ENCODE measurements at regions not wholly inside any gene's neighbourhood (a gene's known extent, or its start where the extent isn't known, plus 50 kb on each side); places are given as distances from the start of the nearest gene placed in this dataset.
"Not testable (repeated sequence)": the region's sequence is repeated elsewhere in the genome, so short reads cannot be mapped to it uniquely, and the experiment has no call there.

DNA sequence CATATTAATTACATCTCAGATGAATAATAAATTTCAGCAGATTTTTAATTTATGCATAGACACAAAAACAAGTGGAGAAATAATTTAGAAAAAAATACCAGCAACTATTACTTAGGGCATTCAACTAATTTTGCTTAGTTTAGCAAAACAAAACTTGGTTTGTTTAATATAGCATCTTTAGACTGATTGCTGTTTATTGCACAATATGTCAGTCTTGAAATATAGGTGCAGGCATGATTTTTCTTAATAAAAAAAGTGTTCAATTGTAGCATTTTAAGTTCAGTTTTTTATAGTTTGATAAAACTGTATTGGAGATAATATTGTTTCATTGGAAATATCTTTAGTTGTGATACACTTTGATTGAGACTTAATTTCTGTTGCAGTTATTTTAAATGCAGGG, 161.2 kb upstream of the KCNH8 start:
- no peaks in the 10 kb centered on the region for H3K27me3 ChIP-seq (ENCODE audit: low read length)
- no peak overlapping the region for H3K27ac ChIP-seq (ENCODE audit: low read length)
- H3K9ac ChIP-seq (ENCODE audit: low read length) = no peak overlapping the region
- H3K79me2 ChIP-seq (ENCODE audit: low read length) = no peaks in the 10 kb centered on the region
- no peaks in the 10 kb centered on the region for H3K36me3 ChIP-seq (ENCODE audit: insufficient read depth, low read length)
- H3K4me2 ChIP-seq (ENCODE audit: low read depth, low read length, poor library complexity, severe bottlenecking) = no peak overlapping the region
- H4K20me1 ChIP-seq (ENCODE audit: insufficient read depth, low read depth, low read length) = no peaks in the 10 kb centered on the region
- no peaks in the 10 kb centered on the region for H3K9me3 ChIP-seq (ENCODE audit: low read length)
- no peaks in the 10 kb centered on the region for H3K9me2 ChIP-seq (replicated peaks; ENCODE audit: insufficient read depth, low read length)
- no peak overlapping the region for H2AFZ ChIP-seq (ENCODE audit: low read length)
- no peak overlapping the region for H3K4me3 ChIP-seq (ENCODE audit: low read length)
- DNase-seq = no peak
- no peaks in the 10 kb centered on the region for H3K4me1 ChIP-seq (ENCODE audit: low read length)

DNA sequence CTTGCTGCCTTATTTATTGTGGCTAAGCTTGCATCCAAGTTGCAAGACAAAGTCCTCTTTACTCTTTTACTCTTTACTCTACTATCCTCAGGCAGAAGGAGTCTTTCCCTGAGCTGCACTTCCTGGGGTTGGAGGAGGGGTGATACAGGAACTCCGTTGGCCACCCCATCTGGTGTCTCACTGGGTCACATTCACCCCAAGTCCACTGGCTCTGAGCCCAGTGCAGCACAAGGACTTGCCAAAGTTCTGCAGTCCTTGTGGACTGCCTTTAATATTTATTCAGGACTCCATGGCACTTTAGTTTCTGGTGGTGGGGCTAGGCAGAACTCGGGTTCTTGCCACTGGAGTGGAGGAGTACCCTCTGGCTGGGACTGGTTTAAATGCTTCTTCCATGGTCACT, 165.4 kb upstream of the KCNH8 start:
- Histone ChIP-seq H3K36me3 (ENCODE audit: insufficient read depth, low read length) (no peaks in the 10 kb centered on the region), H3K9me2 (replicated peaks; ENCODE audit: insufficient read depth, low read length) (no peaks in the 10 kb centered on the region), H3K27me3 (ENCODE audit: low read length) (no peaks in the 10 kb centered on the region), H3K4me1 (ENCODE audit: low read length) (no peaks in the 10 kb centered on the region), H3K4me2 (ENCODE audit: low read depth, low read length, poor library complexity, severe bottlenecking) (no peak overlapping the region), H2AFZ (ENCODE audit: low read length) (no peak overlapping the region), H3K9me3 (ENCODE audit: low read length) (no peaks in the 10 kb centered on the region), H4K20me1 (ENCODE audit: insufficient read depth, low read depth, low read length) (no peaks in the 10 kb centered on the region), H3K4me3 (ENCODE audit: low read length) (no peak overlapping the region), H3K9ac (ENCODE audit: low read length) (no peak overlapping the region), H3K79me2 (ENCODE audit: low read length) (no peaks in the 10 kb centered on the region), H3K27ac (ENCODE audit: low read length) (no peak overlapping the region)
- no peak for DNase-seq

DNA sequence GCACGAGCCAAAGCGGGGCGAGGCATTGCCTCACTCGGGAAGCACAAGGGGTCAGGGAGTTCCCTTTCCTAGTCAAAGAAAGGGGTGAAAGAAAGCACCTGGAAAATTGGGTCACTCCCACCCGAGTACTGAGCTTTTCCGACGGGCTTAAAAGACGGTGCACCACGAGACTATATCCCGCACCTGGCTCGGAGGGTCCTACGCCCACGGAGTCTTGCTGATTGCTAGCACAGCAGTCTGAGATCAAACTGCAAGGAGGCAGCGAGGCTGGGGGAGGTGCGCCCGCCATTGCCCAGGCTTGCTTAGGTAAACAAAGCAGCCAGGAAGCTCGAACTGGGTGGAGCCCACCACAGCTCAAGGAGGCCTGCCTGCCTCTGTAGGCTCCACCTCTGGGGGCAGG, 172.2 kb upstream of the KCNH8 start:
- H3K79me2 ChIP-seq (ENCODE audit: low read length); H3K27ac ChIP-seq (ENCODE audit: low read length); H3K9me3 ChIP-seq (ENCODE audit: low read length); H3K36me3 ChIP-seq (ENCODE audit: insufficient read depth, low read length); H3K4me1 ChIP-seq (ENCODE audit: low read length); DNase-seq; H3K9me2 ChIP-seq (replicated peaks; ENCODE audit: insufficient read depth, low read length); H4K20me1 ChIP-seq (ENCODE audit: insufficient read depth, low read depth, low read length); H3K27me3 ChIP-seq (ENCODE audit: low read length); H3K4me2 ChIP-seq (ENCODE audit: low read depth, low read length, poor library complexity, severe bottlenecking); H3K9ac ChIP-seq (ENCODE audit: low read length); H3K4me3 ChIP-seq (ENCODE audit: low read length); H2AFZ ChIP-seq (ENCODE audit: low read length): not testable (repeated sequence)

DNA sequence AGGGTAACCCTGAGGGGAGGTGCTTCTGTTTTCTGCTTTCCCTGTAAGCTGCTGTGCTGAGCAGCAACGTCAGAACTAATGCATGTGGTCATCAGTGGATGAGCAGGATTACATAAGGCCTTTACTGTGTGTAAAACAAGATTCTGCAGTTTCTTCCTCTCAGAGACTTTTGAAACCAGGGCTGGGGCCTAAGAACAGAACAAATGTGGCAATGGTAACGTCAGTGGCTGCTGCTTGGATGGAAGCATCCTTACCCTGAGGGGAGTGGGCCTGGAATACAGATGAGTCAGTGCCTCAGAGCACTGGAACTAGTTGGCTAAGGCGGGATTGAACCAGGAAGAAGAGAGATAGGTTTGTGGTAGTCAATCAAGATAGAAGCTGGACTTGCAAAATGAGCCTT, 180.2 kb upstream of the KCNH8 start:
- Histone ChIP-seq H4K20me1 (ENCODE audit: insufficient read depth, low read depth, low read length) (no peaks in the 10 kb centered on the region), H3K9ac (ENCODE audit: low read length) (no peak overlapping the region)

DNA sequence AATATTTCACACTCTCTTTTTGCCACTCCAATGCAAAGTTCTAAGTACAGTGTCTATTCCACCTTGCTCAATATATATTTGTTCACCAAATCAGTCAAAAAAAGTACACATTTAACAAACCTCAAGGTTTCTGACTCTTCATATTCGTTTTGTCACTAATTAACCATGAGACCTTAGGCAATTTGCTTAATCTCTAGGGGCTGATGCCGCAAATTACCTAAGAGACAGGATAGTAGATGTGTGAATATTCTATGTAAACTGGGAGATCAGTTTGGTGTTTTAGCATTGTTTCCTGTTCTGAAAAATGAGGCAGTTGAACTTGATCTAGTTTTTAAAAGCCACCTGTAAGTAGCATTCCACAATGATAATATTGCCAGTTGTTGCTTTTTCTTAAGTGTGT, 182.5 kb upstream of the KCNH8 start:
- H3K9me2 ChIP-seq (replicated peaks; ENCODE audit: insufficient read depth, low read length) = no peaks in the 10 kb centered on the region
- no peak overlapping the region for H3K27ac ChIP-seq (ENCODE audit: low read length)
- no peak overlapping the region for H2AFZ ChIP-seq (ENCODE audit: low read length)
- H3K9ac ChIP-seq (ENCODE audit: low read length) = no peak overlapping the region
- H3K4me2 ChIP-seq (ENCODE audit: low read depth, low read length, poor library complexity, severe bottlenecking) = no peak overlapping the region
- no peaks in the 10 kb centered on the region for H3K36me3 ChIP-seq (ENCODE audit: insufficient read depth, low read length)
- H3K79me2 ChIP-seq (ENCODE audit: low read length) = no peaks in the 10 kb centered on the region
- no peaks in the 10 kb centered on the region for H3K9me3 ChIP-seq (ENCODE audit: low read length)
- H3K4me1 ChIP-seq (ENCODE audit: low read length) = no peaks in the 10 kb centered on the region
- H4K20me1 ChIP-seq (ENCODE audit: insufficient read depth, low read depth, low read length) = no peaks in the 10 kb centered on the region
- no peak for DNase-seq
- no peaks in the 10 kb centered on the region for H3K27me3 ChIP-seq (ENCODE audit: low read length)
- no peak overlapping the region for H3K4me3 ChIP-seq (ENCODE audit: low read length)

More for the DNA sequence above, 180.2 kb upstream of the KCNH8 start:
- H2AFZ ChIP-seq (ENCODE audit: low read length) = no peak overlapping the region
- no peaks in the 10 kb centered on the region for H3K9me2 ChIP-seq (replicated peaks; ENCODE audit: insufficient read depth, low read length)
- no peaks in the 10 kb centered on the region for H3K27me3 ChIP-seq (ENCODE audit: low read length)
- no peaks in the 10 kb centered on the region for H3K79me2 ChIP-seq (ENCODE audit: low read length)
- no peak overlapping the region for H3K4me3 ChIP-seq (ENCODE audit: low read length)
- no peak overlapping the region for H3K27ac ChIP-seq (ENCODE audit: low read length)
- no peaks in the 10 kb centered on the region for H3K4me1 ChIP-seq (ENCODE audit: low read length)
- H3K9me3 ChIP-seq (ENCODE audit: low read length) = no peaks in the 10 kb centered on the region
- no peaks in the 10 kb centered on the region for H3K36me3 ChIP-seq (ENCODE audit: insufficient read depth, low read length)
- DNase-seq = no peak
- H3K4me2 ChIP-seq (ENCODE audit: low read depth, low read length, poor library complexity, severe bottlenecking) = no peak overlapping the region

DNA sequence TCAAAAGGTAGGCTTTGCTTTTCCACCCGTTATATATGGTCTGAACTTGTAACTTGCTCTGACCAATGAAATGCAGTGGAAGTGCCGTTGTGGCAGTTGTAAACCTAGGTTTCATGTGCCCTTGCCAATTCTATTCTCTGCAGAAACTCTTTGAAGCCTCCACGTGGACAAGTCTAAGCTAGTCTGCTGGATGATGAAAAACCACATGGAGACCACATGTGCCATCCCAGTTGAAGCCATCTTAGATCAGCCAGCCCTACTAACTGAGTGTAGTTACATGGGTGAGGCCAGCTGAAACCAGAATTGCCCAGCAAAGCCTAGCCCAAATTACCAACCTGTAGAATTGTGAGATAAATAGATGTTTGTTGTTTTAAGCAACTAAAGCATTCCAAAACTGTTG, 183.7 kb upstream of the KCNH8 start:
- Histone ChIP-seq H3K27ac (ENCODE audit: low read length) (no peak overlapping the region), H3K79me2 (ENCODE audit: low read length) (no peaks in the 10 kb centered on the region), H4K20me1 (ENCODE audit: insufficient read depth, low read depth, low read length) (no peaks in the 10 kb centered on the region), H2AFZ (ENCODE audit: low read length) (no peak overlapping the region), H3K9ac (ENCODE audit: low read length) (no peak overlapping the region), H3K9me2 (replicated peaks; ENCODE audit: insufficient read depth, low read length) (no peaks in the 10 kb centered on the region), H3K36me3 (ENCODE audit: insufficient read depth, low read length) (no peaks in the 10 kb centered on the region), H3K4me2 (ENCODE audit: low read depth, low read length, poor library complexity, severe bottlenecking) (no peak overlapping the region), H3K4me1 (ENCODE audit: low read length) (no peaks in the 10 kb centered on the region), H3K27me3 (ENCODE audit: low read length) (no peaks in the 10 kb centered on the region), H3K9me3 (ENCODE audit: low read length) (no peaks in the 10 kb centered on the region), H3K4me3 (ENCODE audit: low read length) (no peak overlapping the region)
- DNase-seq = no peak

DNA sequence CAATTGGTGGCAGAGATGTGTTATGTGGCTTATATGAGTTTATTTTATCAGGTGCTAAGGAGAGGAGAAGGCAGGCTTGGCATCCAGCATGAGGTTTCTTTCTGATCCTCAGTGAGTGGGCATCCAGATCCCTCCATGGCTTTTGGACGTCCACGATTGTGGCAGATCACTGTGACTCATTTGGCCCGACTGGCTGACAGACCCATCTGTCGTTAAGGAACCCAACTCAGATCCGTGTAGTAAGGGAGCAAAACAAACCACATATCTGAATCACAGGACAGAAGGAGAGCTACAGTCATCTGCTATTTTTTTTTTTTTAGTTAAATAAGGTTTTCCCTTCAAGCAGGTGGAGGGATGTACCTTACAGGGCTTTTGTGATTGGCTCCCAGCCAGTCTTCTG, 197.0 kb upstream of the KCNH8 start:
- DNase-seq = no peak
- no peaks in the 10 kb centered on the region for H3K9me2 ChIP-seq (replicated peaks; ENCODE audit: insufficient read depth, low read length)
- H3K27me3 ChIP-seq (ENCODE audit: low read length) = no peaks in the 10 kb centered on the region
- H3K27ac ChIP-seq (ENCODE audit: low read length) = no peak overlapping the region
- no peak overlapping the region for H3K4me2 ChIP-seq (ENCODE audit: low read depth, low read length, poor library complexity, severe bottlenecking)
- H3K9ac ChIP-seq (ENCODE audit: low read length) = no peak overlapping the region
- H2AFZ ChIP-seq (ENCODE audit: low read length) = no peak overlapping the region
- H3K4me1 ChIP-seq (ENCODE audit: low read length) = no peaks in the 10 kb centered on the region
- no peak overlapping the region for H3K4me3 ChIP-seq (ENCODE audit: low read length)
- no peaks in the 10 kb centered on the region for H3K36me3 ChIP-seq (ENCODE audit: insufficient read depth, low read length)
- H4K20me1 ChIP-seq (ENCODE audit: insufficient read depth, low read depth, low read length) = no peaks in the 10 kb centered on the region
- no peaks in the 10 kb centered on the region for H3K9me3 ChIP-seq (ENCODE audit: low read length)
- H3K79me2 ChIP-seq (ENCODE audit: low read length) = no peaks in the 10 kb centered on the region

DNA sequence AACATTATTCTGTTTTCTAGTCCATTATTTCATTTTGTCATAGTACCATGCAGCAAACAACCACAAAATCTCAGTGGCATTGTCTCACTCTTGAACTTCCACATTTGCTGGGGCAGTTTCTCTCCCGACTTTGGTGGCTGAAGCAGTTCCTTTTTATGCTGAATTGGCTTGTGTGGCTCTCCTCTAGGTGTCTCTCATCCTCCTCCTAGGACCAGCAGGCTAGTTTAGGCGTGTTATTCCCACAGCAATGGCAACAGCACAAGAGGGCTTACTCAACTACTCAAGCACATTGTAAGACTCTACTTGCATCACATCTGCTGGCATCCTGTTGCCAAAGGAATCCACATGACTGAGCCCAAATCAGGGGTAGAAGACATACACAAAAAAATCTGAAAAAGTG, 201.8 kb upstream of the KCNH8 start:
- Histone ChIP-seq H3K27ac (ENCODE audit: low read length) (no peak overlapping the region), H3K79me2 (ENCODE audit: low read length) (no peaks in the 10 kb centered on the region), H3K4me1 (ENCODE audit: low read length) (no peaks in the 10 kb centered on the region), H3K4me3 (ENCODE audit: low read length) (no peak overlapping the region), H3K9me2 (replicated peaks; ENCODE audit: insufficient read depth, low read length) (no peaks in the 10 kb centered on the region), H3K4me2 (ENCODE audit: low read depth, low read length, poor library complexity, severe bottlenecking) (no peak overlapping the region), H3K9ac (ENCODE audit: low read length) (no peak overlapping the region), H4K20me1 (ENCODE audit: insufficient read depth, low read depth, low read length) (no peaks in the 10 kb centered on the region), H2AFZ (ENCODE audit: low read length) (no peak overlapping the region), H3K36me3 (ENCODE audit: insufficient read depth, low read length) (no peaks in the 10 kb centered on the region), H3K9me3 (ENCODE audit: low read length) (no peaks in the 10 kb centered on the region), H3K27me3 (ENCODE audit: low read length) (no peaks in the 10 kb centered on the region)
- DNase-seq = no peak

DNA sequence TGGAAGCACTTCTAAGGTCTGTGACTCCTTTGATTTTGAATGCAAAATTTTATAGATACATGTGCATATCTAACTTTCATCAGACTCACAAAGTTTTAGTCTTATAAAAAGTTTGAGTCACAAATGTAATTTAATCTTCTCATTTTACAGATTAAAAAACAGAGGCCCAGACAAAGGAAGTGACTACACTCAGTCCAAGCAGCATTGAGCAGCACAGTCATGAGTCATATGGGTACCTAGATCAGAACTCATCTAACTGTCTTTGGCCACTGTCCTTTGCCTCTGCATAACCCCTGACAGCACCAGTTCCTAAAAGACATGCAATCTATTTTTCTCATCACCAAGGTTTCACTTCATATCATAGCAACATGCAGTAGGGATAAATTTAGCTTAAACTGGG, 210.7 kb upstream of the KCNH8 start:
- Histone ChIP-seq H3K36me3 (ENCODE audit: insufficient read depth, low read length) (no peaks in the 10 kb centered on the region), H3K4me3 (ENCODE audit: low read length) (no peak overlapping the region), H3K4me1 (ENCODE audit: low read length) (no peaks in the 10 kb centered on the region), H3K27me3 (ENCODE audit: low read length) (no peaks in the 10 kb centered on the region), H4K20me1 (ENCODE audit: insufficient read depth, low read depth, low read length) (no peaks in the 10 kb centered on the region), H3K27ac (ENCODE audit: low read length) (no peak overlapping the region), H3K9ac (ENCODE audit: low read length) (no peak overlapping the region), H3K9me2 (replicated peaks; ENCODE audit: insufficient read depth, low read length) (no peaks in the 10 kb centered on the region), H3K4me2 (ENCODE audit: low read depth, low read length, poor library complexity, severe bottlenecking) (no peak overlapping the region), H2AFZ (ENCODE audit: low read length) (no peak overlapping the region), H3K79me2 (ENCODE audit: low read length) (no peaks in the 10 kb centered on the region), H3K9me3 (ENCODE audit: low read length) (no peaks in the 10 kb centered on the region; the same call in 1 of the 2 replicates)
- no peak for DNase-seq

Data from Karpas-422 (cell line).